ENCODE measurements at regions not wholly inside any gene's neighbourhood (a gene's known extent, or its start where the extent isn't known, plus 50 kb on each side); places are given as distances from the start of the nearest gene placed in this dataset.

DNA sequence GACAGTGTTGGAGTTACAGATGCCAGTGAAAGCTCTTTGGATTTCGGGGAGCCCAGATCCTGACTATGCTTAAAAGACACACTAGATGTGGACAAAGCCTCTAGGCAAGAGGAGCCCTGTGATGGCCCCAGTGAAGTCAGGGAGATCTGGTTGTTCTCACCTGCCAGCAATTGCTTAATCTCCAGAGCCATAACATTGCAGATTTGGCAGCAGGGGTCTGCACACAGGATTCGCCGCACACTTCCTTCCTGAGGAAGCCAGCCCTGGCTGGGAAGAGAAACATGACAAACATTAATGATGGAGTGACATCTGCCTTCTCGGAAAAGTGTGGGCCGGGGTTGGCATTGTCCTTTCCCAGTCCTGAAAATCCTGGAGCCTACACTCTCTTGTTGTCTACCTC is 65.2 kb upstream of the PHF24 start:
- Histone ChIP-seq H3K27me3 (ENCODE audit: low read length) (0 out of 2 replicates have a peak, but pooled peaks cover 3% of the 10 kb centered on the region), H3K36me3 (ENCODE audit: low read length) (no peaks in the 10 kb centered on the region), H2AFZ (ENCODE audit: low read depth, low read length, severe bottlenecking) (no peak overlapping the region), H3K79me2 (ENCODE audit: insufficient read depth, low read length) (no peaks in the 10 kb centered on the region), H4K20me1 (ENCODE audit: low read depth, low read length) (no peaks in the 10 kb centered on the region), H3K9me2 (replicated peaks; ENCODE audit: insufficient read depth, low read length) (no peaks in the 10 kb centered on the region), H3K27ac (ENCODE audit: low read depth, low read length) (no peak overlapping the region), H3F3A (ENCODE audit: insufficient read depth) (no peaks in the 10 kb centered on the region), H3K9me3 (ENCODE audit: insufficient read depth, low read length) (no peaks in the 10 kb centered on the region), H3K9ac (ENCODE audit: low read length) (no peak overlapping the region), H3K4me2 (ENCODE audit: low read depth, low read length, poor library complexity, severe bottlenecking) (no peak overlapping the region), H3K4me3 (ENCODE audit: insufficient read depth, low read length, poor library complexity, severe bottlenecking) (no peak overlapping the region)
- TF ChIP-seq EZH2phosphoT487 (conservative IDR thresholded peaks at IDR 0.05; ENCODE audit: low read length): no peak
- TF ChIP-seq, protein P1, sequence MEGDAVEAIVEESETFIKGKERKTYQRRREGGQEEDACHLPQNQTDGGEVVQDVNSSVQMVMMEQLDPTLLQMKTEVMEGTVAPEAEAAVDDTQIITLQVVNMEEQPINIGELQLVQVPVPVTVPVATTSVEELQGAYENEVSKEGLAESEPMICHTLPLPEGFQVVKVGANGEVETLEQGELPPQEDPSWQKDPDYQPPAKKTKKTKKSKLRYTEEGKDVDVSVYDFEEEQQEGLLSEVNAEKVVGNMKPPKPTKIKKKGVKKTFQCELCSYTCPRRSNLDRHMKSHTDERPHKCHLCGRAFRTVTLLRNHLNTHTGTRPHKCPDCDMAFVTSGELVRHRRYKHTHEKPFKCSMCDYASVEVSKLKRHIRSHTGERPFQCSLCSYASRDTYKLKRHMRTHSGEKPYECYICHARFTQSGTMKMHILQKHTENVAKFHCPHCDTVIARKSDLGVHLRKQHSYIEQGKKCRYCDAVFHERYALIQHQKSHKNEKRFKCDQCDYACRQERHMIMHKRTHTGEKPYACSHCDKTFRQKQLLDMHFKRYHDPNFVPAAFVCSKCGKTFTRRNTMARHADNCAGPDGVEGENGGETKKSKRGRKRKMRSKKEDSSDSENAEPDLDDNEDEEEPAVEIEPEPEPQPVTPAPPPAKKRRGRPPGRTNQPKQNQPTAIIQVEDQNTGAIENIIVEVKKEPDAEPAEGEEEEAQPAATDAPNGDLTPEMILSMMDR (IDR thresholded peaks at IDR 0.05; ENCODE audit: insufficient read depth, low read length, poor library complexity, severe bottlenecking): no peak

DNA sequence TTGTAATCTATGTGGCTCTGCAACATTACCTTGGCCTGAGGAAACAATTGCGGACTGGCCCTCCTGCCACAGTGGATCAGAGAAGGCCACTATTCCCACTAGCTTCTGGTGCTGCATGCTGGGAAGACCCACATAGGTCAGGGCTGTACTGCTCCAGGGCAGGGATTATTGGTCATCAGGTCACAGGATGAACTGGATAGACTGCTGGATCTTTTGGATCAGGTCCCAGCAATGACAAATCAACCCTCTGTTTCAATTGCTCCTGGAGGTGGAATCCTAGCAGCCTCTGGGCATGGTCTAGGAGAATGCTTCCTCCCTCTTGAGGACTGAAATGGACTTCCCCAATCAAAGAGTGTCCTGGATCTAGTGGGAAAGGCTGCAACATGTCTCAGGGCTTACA is 66.7 kb upstream of the PHF24 start:
- TF ChIP-seq EZH2phosphoT487 (conservative IDR thresholded peaks at IDR 0.05; ENCODE audit: low read length): no peak
- TF ChIP-seq, protein P1 (IDR thresholded peaks at IDR 0.05; ENCODE audit: insufficient read depth, low read length, poor library complexity, severe bottlenecking): no peak

DNA sequence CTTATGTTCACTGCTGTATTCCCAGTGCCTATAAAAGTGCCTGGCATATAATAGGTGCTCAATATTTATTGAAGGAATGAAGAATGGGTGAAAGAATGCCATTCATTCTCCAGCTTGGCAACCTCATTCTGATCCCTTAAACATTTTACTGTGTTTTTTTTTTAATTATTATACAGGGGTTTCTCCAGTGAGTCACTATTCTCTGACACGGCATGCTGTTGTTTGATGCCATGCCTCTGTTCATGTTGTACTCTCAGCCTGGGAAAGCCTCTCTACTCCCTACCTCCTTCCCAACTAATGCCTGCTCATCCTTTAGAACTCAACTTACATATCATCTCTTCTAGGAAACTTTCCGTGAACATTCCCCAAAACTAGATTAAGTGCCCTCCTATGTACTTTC is 70.2 kb upstream of the PHF24 start:
- Histone ChIP-seq H3K9ac (ENCODE audit: low read length) (no peak overlapping the region), H3K36me3 (ENCODE audit: low read length) (no peaks in the 10 kb centered on the region), H4K20me1 (ENCODE audit: low read depth, low read length) (no peaks in the 10 kb centered on the region), H3K27ac (ENCODE audit: low read depth, low read length) (no peak overlapping the region), H3F3A (ENCODE audit: insufficient read depth) (no peaks in the 10 kb centered on the region), H3K4me3 (ENCODE audit: insufficient read depth, low read length, poor library complexity, severe bottlenecking) (no peak overlapping the region), H3K4me2 (ENCODE audit: low read depth, low read length, poor library complexity, severe bottlenecking) (no peak overlapping the region), H3K27me3 (ENCODE audit: low read length) (0 out of 2 replicates have a peak, but pooled peaks cover 3% of the 10 kb centered on the region), H3K79me2 (ENCODE audit: insufficient read depth, low read length) (no peaks in the 10 kb centered on the region), H3K9me2 (replicated peaks; ENCODE audit: insufficient read depth, low read length) (no peaks in the 10 kb centered on the region), H3K9me3 (ENCODE audit: insufficient read depth, low read length) (no peaks in the 10 kb centered on the region), H2AFZ (ENCODE audit: low read depth, low read length, severe bottlenecking) (no peak overlapping the region)
- TF ChIP-seq EZH2phosphoT487 (conservative IDR thresholded peaks at IDR 0.05; ENCODE audit: low read length): no peak
- TF ChIP-seq, protein P1 (IDR thresholded peaks at IDR 0.05; ENCODE audit: insufficient read depth, low read length, poor library complexity, severe bottlenecking): no peak

More for the DNA sequence above, 66.7 kb upstream of the PHF24 start:
- Histone ChIP-seq H4K20me1 (ENCODE audit: low read depth, low read length) (no peaks in the 10 kb centered on the region), H3K79me2 (ENCODE audit: insufficient read depth, low read length) (no peaks in the 10 kb centered on the region), H3K4me3 (ENCODE audit: insufficient read depth, low read length, poor library complexity, severe bottlenecking) (no peak overlapping the region), H3K9me2 (replicated peaks; ENCODE audit: insufficient read depth, low read length) (no peaks in the 10 kb centered on the region), H3K9ac (ENCODE audit: low read length) (no peak overlapping the region), H3K9me3 (ENCODE audit: insufficient read depth, low read length) (no peaks in the 10 kb centered on the region), H2AFZ (ENCODE audit: low read depth, low read length, severe bottlenecking) (no peak overlapping the region), H3K4me2 (ENCODE audit: low read depth, low read length, poor library complexity, severe bottlenecking) (no peak overlapping the region), H3K27me3 (ENCODE audit: low read length) (0 out of 2 replicates have a peak, but pooled peaks cover 3% of the 10 kb centered on the region), H3K27ac (ENCODE audit: low read depth, low read length) (no peak overlapping the region), H3F3A (ENCODE audit: insufficient read depth) (no peaks in the 10 kb centered on the region), H3K36me3 (ENCODE audit: low read length) (no peaks in the 10 kb centered on the region)

All from SU-DHL-6 (cell line).